GM12872 (cell line): ENCODE measurements at regions not wholly inside any gene's neighbourhood (a gene's known extent, or its start where the extent isn't known, plus 50 kb on each side); places are given as distances from the start of the nearest gene placed in this dataset.

Experiments used
- TF ChIP-seq, protein P1 (sequence below): IDR thresholded peaks from 3 replicates; pipeline ENCODE4 v1.5.1; 2011; ENCODE audit warnings: low read depth, mild to moderate bottlenecking, low read length, moderate library complexity; ENCODE audit not compliant: insufficient read depth

GRCh38 chr16:5605404-5605803 lies 507.8 kb upstream of the EEF2KMT start:
- TF ChIP-seq, protein P1, sequence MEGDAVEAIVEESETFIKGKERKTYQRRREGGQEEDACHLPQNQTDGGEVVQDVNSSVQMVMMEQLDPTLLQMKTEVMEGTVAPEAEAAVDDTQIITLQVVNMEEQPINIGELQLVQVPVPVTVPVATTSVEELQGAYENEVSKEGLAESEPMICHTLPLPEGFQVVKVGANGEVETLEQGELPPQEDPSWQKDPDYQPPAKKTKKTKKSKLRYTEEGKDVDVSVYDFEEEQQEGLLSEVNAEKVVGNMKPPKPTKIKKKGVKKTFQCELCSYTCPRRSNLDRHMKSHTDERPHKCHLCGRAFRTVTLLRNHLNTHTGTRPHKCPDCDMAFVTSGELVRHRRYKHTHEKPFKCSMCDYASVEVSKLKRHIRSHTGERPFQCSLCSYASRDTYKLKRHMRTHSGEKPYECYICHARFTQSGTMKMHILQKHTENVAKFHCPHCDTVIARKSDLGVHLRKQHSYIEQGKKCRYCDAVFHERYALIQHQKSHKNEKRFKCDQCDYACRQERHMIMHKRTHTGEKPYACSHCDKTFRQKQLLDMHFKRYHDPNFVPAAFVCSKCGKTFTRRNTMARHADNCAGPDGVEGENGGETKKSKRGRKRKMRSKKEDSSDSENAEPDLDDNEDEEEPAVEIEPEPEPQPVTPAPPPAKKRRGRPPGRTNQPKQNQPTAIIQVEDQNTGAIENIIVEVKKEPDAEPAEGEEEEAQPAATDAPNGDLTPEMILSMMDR: no peak

GRCh38 chr16:5604770-5605169 lies 507.2 kb upstream of the EEF2KMT start:
- TF ChIP-seq, protein P1: no peak

GRCh38 chr16:5603836-5604235 lies 506.2 kb upstream of the EEF2KMT start:
- TF ChIP-seq, protein P1: no peak

DNA sequence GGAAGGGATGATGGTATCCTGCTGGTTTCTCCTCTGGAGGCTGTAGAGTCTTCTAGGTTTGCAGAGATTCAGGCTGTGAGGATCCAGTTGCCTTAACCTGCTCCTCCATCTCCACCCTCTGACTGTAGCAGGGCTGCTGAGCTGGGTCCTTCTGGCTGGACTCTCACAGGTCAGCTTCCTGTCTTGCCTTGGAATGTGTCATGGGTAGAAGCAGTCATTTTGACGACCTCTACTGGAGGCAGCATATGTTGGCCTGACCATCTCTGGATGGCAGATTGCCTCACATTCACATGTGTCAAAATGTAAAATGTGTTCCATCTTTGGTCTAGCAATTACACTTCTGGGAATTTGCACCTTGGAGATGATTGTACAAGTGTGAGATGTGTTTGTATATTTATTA lies 504.4 kb upstream of the EEF2KMT start:
- TF ChIP-seq, protein P1: no peak

- TF ChIP-seq, protein P1: no peak
Measured at GRCh38 chr16:5598793-5599192, 501.2 kb upstream of the EEF2KMT start.

GRCh38 chr16:5595849-5596248 lies 498.3 kb upstream of the EEF2KMT start:
- TF ChIP-seq, protein P1: no peak

GRCh38 chr16:5590416-5590815 lies 492.8 kb upstream of the EEF2KMT start:
- TF ChIP-seq, protein P1: no peak
